AML-193 (cell line): ENCODE measurements at regions not wholly inside any gene's neighbourhood (a gene's known extent, or its start where the extent isn't known, plus 50 kb on each side); places are given as distances from the start of the nearest gene placed in this dataset.

Experiments
- DNase-seq, 2 experiments: peaks; one replicate each; lab custom pipeline; 2025; lab: John Stamatoyannopoulos, UW

DNA sequence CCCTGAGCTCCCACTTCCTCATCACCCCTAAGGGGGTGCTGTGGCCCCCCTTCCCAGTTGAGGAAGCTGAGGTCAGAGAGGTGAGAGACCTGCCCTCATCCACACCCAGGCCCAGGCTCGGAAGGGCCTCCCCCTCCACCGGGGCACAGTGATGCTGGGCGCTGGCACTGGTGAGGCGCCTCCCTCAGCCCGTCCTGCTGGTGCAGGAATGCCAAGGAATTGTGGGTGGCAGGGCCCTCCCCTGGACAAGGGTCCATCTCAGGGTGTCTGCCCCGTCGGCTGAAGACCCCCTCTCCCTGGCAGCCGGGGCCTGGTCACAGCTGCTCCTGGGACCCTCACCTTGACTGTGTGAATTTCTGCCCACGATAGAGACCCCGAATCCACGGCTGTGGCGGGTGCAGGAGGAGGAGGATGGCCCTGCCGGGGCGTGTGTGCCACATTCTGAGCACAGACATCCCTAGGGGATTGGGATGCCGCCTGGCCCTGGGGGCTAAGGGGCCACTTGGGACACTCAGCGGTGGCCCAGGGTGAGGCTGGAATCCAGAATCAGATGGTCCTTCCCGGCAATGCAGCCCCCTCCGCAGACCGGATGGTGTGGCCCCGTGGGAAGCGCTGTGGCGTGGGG, 70.2 kb upstream of the GATA5 start:
- DNase-seq, result no peak

- no peak for DNase-seq
These were observed 70.8 kb upstream of the GATA5 start for GRCh38 chr20:62546606-62547005.

- no peak for DNase-seq
These were observed 71.6 kb upstream of the GATA5 start for GRCh38 chr20:62547364-62547763.

- DNase-seq, result no peak
These were observed 72.7 kb upstream of the GATA5 start for GRCh38 chr20:62548471-62548870.

GRCh38 chr20:62549029-62549428, 73.2 kb upstream of the GATA5 start:
- no peak for DNase-seq

DNA sequence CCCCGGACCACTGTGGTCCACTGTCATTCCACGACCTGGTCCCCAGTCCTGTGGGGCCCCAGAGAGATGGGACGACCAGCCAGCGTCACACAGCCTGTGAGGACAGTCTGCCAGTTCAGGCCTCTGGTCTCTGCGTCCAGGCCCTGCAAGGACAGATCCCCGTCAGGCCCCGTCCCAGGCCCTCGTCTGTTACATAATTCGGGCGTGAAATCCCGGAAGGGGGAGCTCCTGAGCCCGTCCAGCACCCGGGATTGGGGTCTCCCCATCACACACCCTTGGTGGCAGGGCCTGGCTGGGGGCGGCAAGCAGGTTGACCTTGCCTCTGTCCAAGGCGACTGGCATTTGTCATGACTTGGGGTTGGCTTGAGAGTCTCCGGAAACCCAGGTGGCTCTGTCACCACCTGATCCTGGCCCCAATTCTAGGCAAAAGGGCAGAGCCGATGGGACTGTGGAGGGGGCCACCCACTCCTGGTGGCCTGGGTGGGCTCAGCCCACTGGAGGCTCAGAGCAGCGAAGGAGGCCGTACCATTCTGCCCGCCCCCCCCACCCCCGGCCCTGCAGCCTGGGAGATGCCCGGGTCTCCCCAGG, 73.8 kb upstream of the GATA5 start:
- DNase-seq, result no peak

GRCh38 chr20:62550087-62550632, 74.4 kb upstream of the GATA5 start:
- DNase-seq, result no peak

GRCh38 chr20:62551407-62552323, 75.9 kb upstream of the GATA5 start:
- no peak for DNase-seq

DNA sequence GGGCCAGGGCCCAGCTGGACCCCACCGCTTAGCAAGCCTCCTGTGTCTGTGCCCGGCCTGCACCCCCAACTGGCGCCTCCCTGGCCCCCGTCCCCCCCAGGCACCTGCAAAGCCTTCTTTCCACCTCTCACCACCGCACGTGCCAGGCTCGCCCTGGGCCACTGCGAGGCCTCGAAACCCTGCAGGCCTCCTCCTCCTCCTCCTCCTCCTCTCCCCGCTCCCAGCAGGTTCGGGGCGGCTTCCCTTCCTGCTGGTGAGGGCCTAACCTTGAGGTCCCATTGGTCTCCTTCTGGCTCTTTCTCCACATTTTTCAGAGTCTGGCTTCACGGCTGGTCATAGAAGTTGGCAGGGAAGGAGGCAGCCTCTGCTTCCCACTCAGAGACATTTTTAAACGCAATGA, 76.8 kb upstream of the GATA5 start:
- DNase-seq, result no peak

GRCh38 chr20:62553136-62553837, 77.5 kb upstream of the GATA5 start:
- DNase-seq, result no peak

- no peak for DNase-seq
These were observed 78.0 kb upstream of the GATA5 start for GRCh38 chr20:62553838-62554161.

- DNase-seq, result no peak
These were observed 78.6 kb upstream of the GATA5 start for GRCh38 chr20:62554214-62554897.

DNA sequence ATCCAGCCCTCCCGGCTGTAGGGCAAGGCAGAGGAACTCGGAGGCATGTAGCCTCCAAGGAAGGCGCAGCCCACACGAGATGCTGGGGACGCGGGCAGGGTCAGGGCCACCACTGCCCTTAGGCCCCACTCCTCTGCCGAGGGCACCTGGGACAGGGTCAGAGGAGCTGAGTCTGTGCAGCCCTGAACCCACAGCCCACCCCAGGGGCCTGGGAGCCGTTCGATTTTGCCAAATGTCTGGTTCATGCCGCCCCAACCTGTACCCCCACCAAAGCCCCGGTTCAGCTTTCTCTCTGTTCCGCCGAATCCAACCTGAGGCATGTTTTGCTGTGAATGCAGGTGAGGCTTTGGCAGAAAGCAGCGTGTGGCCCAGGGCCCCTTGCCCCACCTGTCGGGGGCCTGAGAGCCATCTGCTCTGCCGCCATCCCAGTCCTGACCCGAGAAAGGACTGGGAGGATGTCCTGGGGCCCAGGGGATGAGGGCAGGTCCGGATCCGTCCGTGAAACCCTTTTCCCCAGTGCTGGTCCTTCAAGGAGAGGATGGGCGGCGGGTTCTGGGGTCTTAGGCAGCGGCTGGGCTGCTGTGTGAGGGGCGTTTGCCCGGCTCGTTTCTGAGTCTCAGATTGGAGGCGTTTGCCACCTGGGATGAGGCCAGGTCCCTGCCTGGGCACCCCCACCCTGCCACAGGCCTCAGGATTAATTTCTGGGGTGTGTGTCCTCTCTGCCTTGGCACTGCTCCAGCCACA, 79.3 kb upstream of the GATA5 start:
- no peak for DNase-seq

- no peak for DNase-seq
These were observed 80.0 kb upstream of the GATA5 start for GRCh38 chr20:62555642-62556420.

DNA sequence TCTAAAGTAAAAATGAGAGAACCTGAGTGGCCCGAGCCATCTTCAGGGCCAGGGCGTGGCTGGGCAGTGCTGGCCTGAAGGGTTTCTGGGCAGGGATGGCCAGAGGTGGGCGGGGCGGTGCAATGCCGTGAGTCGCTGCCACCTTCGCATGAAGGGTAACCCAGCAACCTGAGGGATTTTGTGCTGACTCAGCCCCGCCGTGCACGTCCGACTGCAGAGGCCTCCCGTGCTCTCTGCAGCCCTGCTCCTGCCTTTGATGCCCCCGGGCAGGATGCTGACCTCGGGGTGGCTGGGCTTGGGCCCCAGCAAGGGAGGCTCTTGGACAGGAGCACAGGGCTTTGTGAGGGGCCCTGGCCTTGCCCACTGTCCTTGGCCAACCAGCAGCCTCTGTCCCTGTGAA, 81.7 kb upstream of the GATA5 start:
- no peak for DNase-seq

DNA sequence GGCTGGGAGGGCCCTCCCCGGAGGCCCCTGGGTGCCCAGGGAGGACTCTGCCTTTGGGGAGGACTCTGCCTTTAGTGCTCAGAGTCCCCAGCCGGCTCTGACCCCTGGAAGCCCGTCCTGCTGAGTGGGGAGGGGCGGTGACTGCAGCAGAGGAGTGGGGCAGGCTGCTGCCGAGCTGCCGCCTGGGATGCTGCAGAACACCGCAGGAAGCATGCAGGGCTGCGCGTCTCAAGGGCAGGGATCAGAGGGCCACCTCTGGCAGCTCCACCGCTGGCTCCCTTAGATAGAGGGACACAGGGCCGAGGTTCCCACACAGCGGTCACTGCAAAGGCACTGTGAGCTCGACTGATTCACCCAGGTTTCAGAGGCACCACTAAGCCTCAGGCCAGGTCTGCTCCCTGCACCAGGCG, 82.2 kb upstream of the GATA5 start:
- no peak for DNase-seq

DNA sequence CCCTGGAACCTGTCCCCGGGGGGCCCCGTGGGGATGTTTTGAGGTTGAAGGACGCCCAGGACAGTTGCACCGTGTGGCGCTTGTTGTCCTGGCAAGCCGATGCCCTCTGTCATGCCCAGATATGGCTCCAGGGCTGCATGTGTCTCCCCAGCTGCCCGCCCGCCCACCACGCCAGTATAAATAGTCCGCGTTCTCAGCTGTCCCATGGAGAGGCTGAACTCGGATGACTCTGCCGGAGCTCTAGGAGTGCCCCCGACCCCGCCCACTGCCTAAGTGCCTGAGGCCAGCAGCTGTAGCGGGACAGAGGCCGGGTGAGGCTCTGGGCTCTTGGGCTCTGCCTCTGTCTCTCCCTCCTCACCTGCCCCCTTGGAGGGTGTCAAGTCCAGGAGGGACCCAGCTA, 83.0 kb upstream of the GATA5 start:
- DNase-seq, result no peak

DNA sequence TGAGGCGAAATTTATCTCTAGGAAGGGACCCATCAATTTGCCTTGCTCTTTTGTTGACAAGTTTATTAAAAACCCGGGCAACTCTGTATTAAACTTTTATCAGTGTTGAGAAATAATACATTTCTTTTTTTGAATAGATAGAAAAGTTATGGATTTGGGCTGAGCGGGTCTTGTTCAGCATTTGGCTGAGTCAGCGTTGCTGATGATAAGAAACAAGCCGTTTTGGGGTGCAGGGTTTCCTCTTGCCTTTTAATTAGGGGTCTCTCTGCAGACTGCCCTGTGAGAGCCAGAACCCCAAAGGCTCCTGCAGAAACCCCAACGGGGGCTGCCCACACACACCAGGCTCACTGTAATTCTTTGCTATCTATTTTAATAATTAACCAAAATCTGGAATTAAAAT, 82.1 kb upstream of the SLCO4A1 start:
- DNase-seq, result no peak

GRCh38 chr20:62561182-62561581, 81.1 kb upstream of the SLCO4A1 start:
- no peak for DNase-seq

GRCh38 chr20:62561948-62562347, 80.4 kb upstream of the SLCO4A1 start:
- no peak for DNase-seq
